GM21367 (cell line): ENCODE measurements at regions not wholly inside any gene's neighbourhood (a gene's known extent, or its start where the extent isn't known, plus 50 kb on each side); places are given as distances from the start of the nearest gene placed in this dataset.
"Not testable (repeated sequence)": the region's sequence is repeated elsewhere in the genome, so short reads cannot be mapped to it uniquely, and the experiment has no call there.

Experiments used
- ATAC-seq: cut with Tn5 transposase; IDR thresholded peaks from one replicate; pipeline ENCODE4 v1.9.1; 2021; ENCODE audit not compliant: unreplicated experiment

GRCh38 chr15:26132811-26133210 lies 269.7 kb upstream of the ATP10A start:
- no peak for ATAC-seq

DNA sequence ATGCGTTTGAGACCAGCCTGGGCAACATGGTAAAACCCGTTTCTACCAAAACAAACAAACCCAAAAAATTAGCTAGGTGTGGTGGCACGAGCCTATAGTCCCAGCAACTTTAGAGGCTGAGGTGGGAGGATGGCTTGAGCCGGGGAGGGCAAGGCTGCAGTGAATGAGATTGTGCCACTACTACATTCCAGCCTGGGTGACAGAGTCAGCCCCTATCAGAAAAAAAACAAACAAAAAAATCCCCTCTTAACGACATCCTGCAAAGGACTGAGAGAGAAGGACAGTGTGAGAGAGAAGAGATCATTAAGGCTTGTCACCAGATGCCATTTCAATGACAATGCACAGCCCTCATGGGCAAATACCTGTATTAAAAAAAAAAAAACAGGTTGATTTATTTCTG lies 266.7 kb upstream of the ATP10A start:
- ATAC-seq, result no peak

- no peak for ATAC-seq
Measured at GRCh38 chr15:26128611-26129140, 265.5 kb upstream of the ATP10A start.

GRCh38 chr15:26126819-26127387 lies 263.8 kb upstream of the ATP10A start:
- ATAC-seq, result no peak

DNA sequence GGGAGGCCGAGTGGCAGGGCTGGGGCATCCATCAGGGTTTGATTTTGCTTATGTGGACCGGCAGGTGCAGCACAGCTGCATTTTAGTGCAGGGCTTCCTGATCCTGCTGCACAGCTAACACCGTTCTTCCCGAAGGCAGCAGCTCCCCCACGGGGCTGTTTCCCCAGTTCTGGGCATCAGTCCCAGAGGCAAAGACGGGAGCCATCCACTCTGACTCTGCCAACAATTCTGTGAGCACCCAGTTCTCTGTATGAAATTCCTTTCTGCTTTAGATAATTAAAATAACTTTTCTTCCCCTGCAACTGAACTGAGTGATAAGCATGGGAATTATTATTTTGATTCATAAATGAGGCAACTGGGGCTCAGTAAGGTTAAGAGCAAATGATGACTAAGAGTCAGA lies 262.9 kb upstream of the ATP10A start:
- ATAC-seq, result no peak

DNA sequence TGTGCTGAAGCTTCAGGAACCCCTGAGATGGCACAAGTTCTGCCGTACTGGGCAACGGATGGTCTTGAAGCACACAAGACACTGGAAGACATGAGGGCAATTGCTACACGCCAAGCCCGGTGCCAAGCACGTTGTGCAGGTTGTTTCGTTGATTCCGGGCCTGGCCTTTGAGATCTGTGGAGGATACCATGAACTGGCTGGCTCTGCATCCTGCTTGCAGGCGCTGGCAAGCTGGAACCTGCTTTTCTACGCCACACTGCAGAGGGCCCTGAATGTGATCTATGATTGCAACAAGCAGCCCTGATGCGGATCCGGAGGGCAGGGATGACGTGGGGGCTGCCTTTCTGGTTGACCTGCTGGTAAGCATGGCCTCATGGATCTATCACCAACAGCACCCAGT lies 262.5 kb upstream of the ATP10A start:
- no peak for ATAC-seq

DNA sequence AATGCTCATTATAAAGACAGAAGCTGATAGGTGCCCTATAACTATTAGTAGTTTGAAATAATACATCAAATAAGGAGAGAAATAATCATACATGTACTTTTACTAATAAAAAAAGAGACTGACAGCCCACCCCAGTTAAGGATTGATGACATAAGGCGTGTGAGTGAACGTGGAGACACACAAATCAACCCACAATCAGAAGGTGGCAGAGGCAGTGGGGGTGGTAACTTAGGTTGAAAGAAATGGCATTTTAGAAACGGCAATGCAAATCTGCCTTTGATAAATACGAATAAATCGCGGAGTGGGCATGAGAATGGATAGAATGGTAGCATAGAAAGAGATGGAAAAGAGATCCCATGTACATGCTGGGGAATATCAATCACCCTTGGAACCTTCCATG lies 256.2 kb upstream of the ATP10A start:
- no peak for ATAC-seq

DNA sequence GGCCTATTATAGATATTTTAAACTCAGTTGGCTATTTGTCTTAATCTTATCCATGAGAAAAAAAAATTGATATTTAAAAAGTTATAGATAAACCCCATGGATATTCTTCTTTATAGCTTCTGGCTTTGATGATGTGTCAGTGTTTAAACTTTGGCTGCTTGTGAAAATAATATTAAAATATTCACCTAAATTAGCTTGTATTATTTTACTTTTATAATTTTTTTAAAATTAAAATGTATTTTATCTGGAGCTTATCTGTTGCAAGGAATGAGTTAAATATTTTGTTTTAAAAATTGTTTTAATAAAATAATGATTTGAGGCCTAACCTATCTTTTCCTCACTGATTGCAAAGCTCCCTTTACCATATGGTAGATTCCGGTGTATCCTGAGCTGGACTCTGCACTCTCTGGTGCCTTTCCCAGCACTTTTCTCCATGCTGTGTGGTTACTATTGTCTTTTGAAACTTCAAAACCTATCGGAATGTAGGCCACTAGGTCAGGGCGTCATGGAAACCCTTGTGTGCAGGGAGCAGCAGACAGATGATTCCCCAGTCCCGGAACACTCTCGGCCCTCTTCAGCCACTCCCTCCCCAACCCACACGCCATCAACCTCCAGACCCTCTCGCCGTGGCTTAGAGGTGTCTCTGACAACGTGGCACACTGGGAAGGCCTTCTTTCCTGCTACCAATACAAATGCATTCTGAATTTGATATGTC lies 252.3 kb upstream of the ATP10A start:
- ATAC-seq, result no peak

DNA sequence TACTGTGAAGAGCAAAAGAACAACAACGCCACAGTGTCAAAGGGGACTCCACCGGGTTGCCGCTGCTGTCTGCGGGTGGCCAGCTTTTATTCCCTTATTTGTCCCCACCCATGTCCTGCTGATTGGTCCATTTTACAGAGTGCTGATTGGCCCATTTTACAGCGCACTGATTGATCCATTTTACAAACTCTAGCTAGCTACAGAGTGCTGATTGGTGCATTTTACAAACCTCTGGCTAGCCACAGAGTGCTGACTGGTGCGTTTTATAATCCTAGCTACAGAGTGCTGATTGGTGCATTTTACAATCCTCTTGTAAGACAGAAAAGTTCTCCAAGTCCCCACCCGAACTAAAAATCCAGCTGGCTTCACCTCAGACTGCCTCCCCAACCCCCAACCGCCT lies 251.0 kb upstream of the ATP10A start:
- not testable (repeated sequence) for ATAC-seq

GRCh38 chr15:26113296-26113695 lies 250.2 kb upstream of the ATP10A start:
- no peak for ATAC-seq

DNA sequence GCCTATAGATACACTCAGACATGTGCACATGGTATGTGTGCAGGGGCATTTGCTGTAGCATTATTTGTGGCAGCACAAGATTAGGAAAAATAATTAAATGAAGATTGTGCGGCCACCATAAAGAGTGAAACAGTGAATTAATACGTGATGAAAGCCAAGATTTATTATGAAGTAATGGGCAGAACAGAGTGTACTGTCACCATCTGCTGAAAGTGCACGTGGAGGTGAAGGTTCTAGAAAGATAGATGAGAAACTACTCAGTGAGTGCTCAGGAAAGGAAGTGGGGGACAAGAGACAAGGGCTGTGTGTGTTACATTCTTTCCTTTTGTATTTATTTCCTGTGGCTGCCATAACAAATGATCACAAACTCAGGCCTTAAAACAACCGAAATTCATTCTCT lies 246.1 kb upstream of the ATP10A start:
- no peak for ATAC-seq

- ATAC-seq, result no peak
Measured at GRCh38 chr15:26106556-26106955, 243.4 kb upstream of the ATP10A start.

GRCh38 chr15:26103002-26103404 lies 239.9 kb upstream of the ATP10A start:
- ATAC-seq, result no peak

DNA sequence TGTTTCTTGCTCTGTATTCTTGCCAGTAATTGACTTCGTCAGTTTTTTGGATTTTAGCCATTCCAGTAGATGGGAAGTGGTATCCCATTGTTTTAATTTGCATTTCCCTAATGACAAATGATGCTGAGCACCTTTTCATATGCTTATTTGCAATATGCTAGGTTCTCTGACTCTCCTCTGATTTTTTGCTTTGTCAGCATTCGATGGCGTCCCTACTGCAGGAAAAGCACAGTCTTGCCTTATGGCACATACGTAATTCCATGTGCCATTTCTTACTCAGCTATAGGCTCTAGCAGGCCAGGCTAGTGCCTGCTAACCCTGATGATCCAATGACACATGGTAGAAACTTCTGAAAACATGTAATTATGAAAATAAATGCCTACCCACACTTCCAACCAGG lies 239.2 kb upstream of the ATP10A start:
- ATAC-seq, result no peak

- no peak for ATAC-seq
Measured at GRCh38 chr15:26101443-26101842, 238.3 kb upstream of the ATP10A start.

DNA sequence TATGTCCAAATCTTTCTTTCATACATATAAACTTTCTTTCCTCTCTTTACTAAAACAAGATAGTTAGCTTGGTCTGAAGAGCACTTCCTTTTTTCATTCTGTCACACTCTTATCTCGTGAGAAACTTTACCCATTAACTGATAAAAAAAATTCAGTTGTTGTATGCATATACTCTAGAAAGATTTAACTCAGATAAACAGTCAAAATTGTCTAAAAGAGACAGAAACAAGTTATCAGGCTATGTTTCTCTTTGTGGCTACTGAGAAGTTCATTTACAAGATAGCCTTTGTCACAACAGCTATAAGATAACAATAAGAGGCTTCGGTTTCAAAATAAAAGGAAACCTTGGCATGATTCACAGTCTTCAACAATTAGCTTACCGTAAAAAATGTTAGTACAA lies 235.7 kb upstream of the ATP10A start:
- no peak for ATAC-seq

GRCh38 chr15:26097216-26097615 lies 234.1 kb upstream of the ATP10A start:
- no peak for ATAC-seq

DNA sequence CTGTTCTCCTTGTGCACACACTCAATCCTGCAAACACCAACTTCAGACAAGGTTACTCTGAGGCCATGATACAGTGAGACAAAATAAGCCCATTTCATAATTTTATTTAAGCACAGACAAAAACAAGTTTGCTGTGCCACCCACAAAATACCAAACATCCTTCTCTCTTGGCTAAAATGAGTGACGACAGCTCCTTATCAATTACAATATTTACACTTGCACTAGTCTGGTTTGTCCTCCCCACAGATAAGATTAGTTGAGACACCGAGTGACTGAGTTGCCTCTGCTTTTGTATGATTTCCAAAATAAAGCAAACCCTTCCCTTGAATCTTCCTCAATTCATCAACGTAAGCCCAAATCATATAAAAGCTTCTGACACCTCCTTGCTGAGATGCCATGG lies 233.5 kb upstream of the ATP10A start:
- no peak for ATAC-seq

DNA sequence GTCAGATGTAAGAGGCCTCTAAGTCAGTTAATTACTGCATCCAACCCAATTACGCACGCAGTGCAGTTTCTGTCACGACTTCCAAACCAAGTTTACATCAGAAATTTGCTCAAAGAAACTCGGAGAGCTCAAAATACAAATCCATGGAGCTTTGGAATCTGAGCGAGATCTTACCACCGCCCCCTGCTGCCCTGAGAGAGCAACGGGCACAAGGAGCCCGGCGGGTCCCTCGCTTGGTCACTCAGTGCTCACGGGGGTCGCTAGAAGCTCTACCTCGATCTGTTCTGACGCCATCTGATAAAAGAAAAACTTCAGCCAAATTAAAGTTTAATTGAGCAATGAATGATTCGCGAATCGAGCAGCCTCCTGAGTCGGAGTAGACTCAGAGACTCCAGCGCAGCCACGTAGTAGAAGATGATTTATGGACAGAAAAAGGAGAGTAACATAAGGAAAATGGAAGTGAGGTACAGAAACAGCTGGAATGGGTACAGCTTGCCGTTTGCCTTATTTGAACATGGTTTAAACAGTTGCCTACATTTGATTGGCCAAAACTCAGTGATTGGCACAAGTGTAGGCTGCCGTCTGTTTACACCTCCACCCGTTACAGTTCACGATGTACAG lies 232.7 kb upstream of the ATP10A start:
- ATAC-seq, result no peak

DNA sequence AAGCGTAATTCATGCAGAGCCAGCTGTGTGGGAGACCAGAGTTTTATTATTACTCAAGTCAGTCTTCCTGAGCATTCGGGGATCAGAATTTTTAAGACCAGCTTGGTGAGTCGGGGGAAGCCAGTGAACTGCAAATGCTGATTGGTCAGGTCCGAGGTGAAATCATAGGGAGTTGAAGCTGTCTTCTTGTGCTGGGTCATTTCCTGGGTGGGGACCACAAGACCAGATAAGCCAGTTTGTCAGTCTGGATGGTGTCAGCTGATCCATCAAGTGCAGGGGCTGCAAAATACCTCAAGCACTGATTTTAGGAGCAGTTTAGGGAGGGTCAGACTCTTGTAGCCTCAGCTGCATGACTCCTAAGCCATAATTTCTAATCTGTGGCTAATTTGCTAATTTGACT lies 228.1 kb upstream of the ATP10A start:
- ATAC-seq, result no peak

- no peak for ATAC-seq
Measured at GRCh38 chr15:26087881-26088280, 224.8 kb upstream of the ATP10A start.

- ATAC-seq, result no peak
Measured at GRCh38 chr15:26087395-26087794, 224.3 kb upstream of the ATP10A start.
